H1 (cell line): ENCODE measurements at regions not wholly inside any gene's neighbourhood (a gene's known extent, or its start where the extent isn't known, plus 50 kb on each side); places are given as distances from the start of the nearest gene placed in this dataset.

Experiments used
- CREB1 ChIP-seq: IDR thresholded peaks from 2 replicates; pipeline ENCODE4 v1.6.1; 2012; ENCODE audit warnings: inconsistent platforms
- CTCF ChIP-seq, 3 experiments: IDR thresholded peaks; 1 replicate in 2 of 3; 2 replicates in 1 of 3; pipeline versions ENCODE4 v1.5.1 to v1.6.1; 2011; ENCODE audit warnings: low read length in 3 of 3, mild to moderate bottlenecking in 3 of 3, inconsistent platforms in 2 of 3, low read depth in 1 of 3, moderate library complexity in 1 of 3; ENCODE audit not compliant: insufficient read depth in 1 of 3; ENCODE audit errors: control extremely low read depth in 1 of 3
- EZH2 ChIP-seq: fragments of 200-600 bp; sonication (generic); IDR thresholded peaks from 2 replicates; pipeline ENCODE4 v1.7.1; 2012; ENCODE audit warnings: low read depth, mild to moderate bottlenecking, moderate library complexity, low read length, inconsistent platforms; ENCODE audit not compliant: severe bottlenecking
- HDAC6 ChIP-seq: IDR thresholded peaks from one replicate; pipeline ENCODE4 v1.7.1; 2012; ENCODE audit warnings: low read depth, mild to moderate bottlenecking, inconsistent platforms, low read length, moderate library complexity
- JUND ChIP-seq: IDR thresholded peaks from 2 replicates; pipeline ENCODE4 v1.6.1; 2011; ENCODE audit warnings: mild to moderate bottlenecking, improper control_type of control experiment, low read length
- MAFK ChIP-seq: IDR thresholded peaks from 2 replicates; pipeline ENCODE4 v1.6.1; 2012; ENCODE audit warnings: low read depth, mild to moderate bottlenecking, improper control_type of control experiment, low read length
- MAX ChIP-seq: IDR thresholded peaks from 2 replicates; pipeline ENCODE4 v1.6.1; 2012; ENCODE audit warnings: inconsistent platforms
- NRF1 ChIP-seq: IDR thresholded peaks from 2 replicates; pipeline ENCODE4 v1.6.1; 2011; ENCODE audit warnings: mild to moderate bottlenecking, low read depth, low read length, improper control_type of control experiment
- POLR2A ChIP-seq, 2 experiments: IDR thresholded peaks; 1 replicate in 1 of 2; 2 replicates in 1 of 2; pipeline ENCODE4 v1.6.1; 2011; ENCODE audit warnings: low read depth in 2 of 2, low read length in 2 of 2, mild to moderate bottlenecking in 2 of 2; ENCODE audit errors: control extremely low read depth in 1 of 2
- POLR2AphosphoS5 ChIP-seq: IDR thresholded peaks from 2 replicates; pipeline ENCODE4 v1.6.1; 2011; ENCODE audit warnings: low read depth, low read length
- RAD21 ChIP-seq, 2 experiments: IDR thresholded peaks in 1 of 2; conservative IDR thresholded peaks in 1 of 2; 2 replicates each; pipeline ENCODE4 v1.6.1; 2011; ENCODE audit warnings: low read depth in 2 of 2, low read length in 2 of 2, improper control_type of control experiment in 1 of 2, inconsistent platforms in 1 of 2, mild to moderate bottlenecking in 1 of 2, moderate library complexity in 1 of 2
- SRF ChIP-seq: IDR thresholded peaks from 2 replicates; pipeline ENCODE4 v1.6.1; 2011; ENCODE audit warnings: mild to moderate bottlenecking, low read depth, low read length, moderate library complexity
- TAF1 ChIP-seq: IDR thresholded peaks from 2 replicates; pipeline ENCODE4 v1.6.1; 2011; ENCODE audit warnings: mild to moderate bottlenecking, low read depth, low read length

GRCh38 chr10:6999232-6999925 is 411.5 kb downstream of the SFMBT2 start:
- no peak for TF ChIP-seq POLR2AphosphoS5
- no peak for TF ChIP-seq MAFK
- TF ChIP-seq SRF, result no peak
- TF ChIP-seq CTCF (IDR thresholded peaks at IDR 0.05; ENCODE audit: control extremely low read depth in 1 of 3, insufficient read depth in 1 of 3, low read depth in 1 of 3, low read length in 3 of 3), result no peak
- no peak for TF ChIP-seq NRF1
- no peak for TF ChIP-seq HDAC6
- TF ChIP-seq TAF1, result no peak
- TF ChIP-seq POLR2A (IDR thresholded peaks at IDR 0.05; ENCODE audit: control extremely low read depth in 1 of 2, low read depth in 2 of 2, low read length in 2 of 2), result no peak
- TF ChIP-seq CREB1, result no peak
- TF ChIP-seq RAD21 (IDR thresholded peaks at IDR 0.05 in 1 of 2, conservative IDR thresholded peaks at IDR 0.05 in 1 of 2; ENCODE audit: low read depth in 2 of 2, low read length in 2 of 2), result no peak
- TF ChIP-seq MAX, result no peak
- no peak for TF ChIP-seq EZH2
- TF ChIP-seq JUND, result no peak
